ENCODE measurements at regions not wholly inside any gene's neighbourhood (a gene's known extent, or its start where the extent isn't known, plus 50 kb on each side); places are given as distances from the start of the nearest gene placed in this dataset.

DNA sequence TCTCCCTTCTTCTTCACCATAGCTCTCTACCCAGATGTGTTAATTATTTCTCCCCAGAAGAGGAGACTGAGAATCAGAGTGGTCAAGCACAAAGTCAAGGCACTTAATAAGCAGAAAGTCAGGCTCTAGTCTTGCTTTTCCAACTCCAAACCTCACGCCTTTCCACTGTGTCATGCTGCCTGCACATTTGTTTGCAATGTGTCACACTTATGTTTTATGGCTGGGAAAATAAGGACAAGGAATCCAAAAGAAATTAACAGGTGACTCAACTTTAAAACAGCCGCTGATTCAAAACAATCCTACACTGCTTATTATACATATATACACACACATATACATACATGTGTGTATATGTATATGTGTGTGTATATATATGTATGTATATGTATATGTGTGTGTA, 255.7 kb upstream of the DYNLRB2 start:
- TF ChIP-seq, protein P1, sequence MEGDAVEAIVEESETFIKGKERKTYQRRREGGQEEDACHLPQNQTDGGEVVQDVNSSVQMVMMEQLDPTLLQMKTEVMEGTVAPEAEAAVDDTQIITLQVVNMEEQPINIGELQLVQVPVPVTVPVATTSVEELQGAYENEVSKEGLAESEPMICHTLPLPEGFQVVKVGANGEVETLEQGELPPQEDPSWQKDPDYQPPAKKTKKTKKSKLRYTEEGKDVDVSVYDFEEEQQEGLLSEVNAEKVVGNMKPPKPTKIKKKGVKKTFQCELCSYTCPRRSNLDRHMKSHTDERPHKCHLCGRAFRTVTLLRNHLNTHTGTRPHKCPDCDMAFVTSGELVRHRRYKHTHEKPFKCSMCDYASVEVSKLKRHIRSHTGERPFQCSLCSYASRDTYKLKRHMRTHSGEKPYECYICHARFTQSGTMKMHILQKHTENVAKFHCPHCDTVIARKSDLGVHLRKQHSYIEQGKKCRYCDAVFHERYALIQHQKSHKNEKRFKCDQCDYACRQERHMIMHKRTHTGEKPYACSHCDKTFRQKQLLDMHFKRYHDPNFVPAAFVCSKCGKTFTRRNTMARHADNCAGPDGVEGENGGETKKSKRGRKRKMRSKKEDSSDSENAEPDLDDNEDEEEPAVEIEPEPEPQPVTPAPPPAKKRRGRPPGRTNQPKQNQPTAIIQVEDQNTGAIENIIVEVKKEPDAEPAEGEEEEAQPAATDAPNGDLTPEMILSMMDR (IDR thresholded peaks at IDR 0.05), result no peak
- Histone ChIP-seq H3K4me3 (no peak overlapping the region), H3K36me3 (ENCODE audit: insufficient read depth in 1 of 2, low read depth in 1 of 2) (no peaks in the 10 kb centered on the region), H3K27ac (no peak overlapping the region), H3K27me3 (ENCODE audit: insufficient read depth in 3 of 3, low read length in 2 of 3) (no peaks in the 10 kb centered on the region), H3K4me1 (no peaks in the 10 kb centered on the region), H3K9me3 (no peaks in the 10 kb centered on the region)
- 34 to 60% (median 40%) methylated on average over 2 of the region's 2 CpGs for WGBS, 3 donors
- ATAC-seq (no peak), DNase-seq (no peak)
- intact Hi-C loops (cut with DNase I), result no loop called here

DNA sequence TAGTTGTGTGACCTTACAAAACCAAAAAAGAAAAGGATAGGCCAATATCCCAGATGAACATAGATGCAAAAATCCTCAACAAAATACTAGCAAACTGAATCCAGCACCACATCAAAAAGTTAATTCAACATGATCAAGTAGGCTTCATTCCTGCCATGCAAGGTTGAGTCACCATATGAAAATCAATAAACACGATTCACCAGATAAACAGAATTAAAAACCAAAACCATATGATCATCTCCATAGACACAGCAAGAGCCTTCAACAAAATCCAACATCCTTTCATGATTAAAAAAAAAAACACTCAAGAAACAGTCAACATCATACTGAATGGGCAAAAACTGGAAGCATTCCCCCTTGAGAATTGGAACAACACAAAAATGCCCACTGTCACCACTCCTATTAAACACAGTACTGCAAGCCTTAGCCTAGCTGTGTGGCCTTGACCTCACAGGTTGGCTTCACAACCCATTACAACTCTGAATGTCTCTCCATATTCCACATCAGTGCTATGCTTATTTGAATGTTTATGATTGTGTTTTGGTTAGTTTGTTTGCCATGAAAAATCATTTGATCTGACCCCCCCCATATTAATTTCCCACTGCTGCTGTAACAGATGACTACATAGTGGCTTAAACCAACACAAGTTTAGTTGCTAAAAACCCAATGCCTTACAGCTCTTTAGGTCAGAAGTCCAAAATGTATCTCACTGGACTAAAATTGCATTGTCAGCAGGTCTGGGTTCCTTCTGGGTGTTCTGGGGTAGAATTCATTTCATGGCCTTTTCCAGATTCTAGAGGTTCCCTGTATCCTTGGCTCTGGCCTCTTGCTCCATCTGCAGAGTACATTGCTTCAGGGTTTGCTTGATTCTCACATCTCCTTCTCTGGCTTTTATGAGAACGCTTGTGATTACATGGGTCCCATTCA, 257.1 kb upstream of the DYNLRB2 start:
- TF ChIP-seq, protein P1 (IDR thresholded peaks at IDR 0.05), result no peak
- Histone ChIP-seq H3K4me1 (no peaks in the 10 kb centered on the region), H3K36me3 (ENCODE audit: insufficient read depth in 1 of 2, low read depth in 1 of 2) (no peaks in the 10 kb centered on the region), H3K9me3 (no peaks in the 10 kb centered on the region), H3K27me3 (ENCODE audit: insufficient read depth in 3 of 3, low read length in 2 of 3) (no peaks in the 10 kb centered on the region), H3K27ac (no peak overlapping the region), H3K4me3 (no peak overlapping the region)
- no peak for ATAC-seq
- intact Hi-C loops (cut with DNase I), result no loop called here
- no peak for DNase-seq
- WGBS, 3 donors, result 83 to 91% (median 90%) methylated on average over 2 of the region's 2 CpGs

DNA sequence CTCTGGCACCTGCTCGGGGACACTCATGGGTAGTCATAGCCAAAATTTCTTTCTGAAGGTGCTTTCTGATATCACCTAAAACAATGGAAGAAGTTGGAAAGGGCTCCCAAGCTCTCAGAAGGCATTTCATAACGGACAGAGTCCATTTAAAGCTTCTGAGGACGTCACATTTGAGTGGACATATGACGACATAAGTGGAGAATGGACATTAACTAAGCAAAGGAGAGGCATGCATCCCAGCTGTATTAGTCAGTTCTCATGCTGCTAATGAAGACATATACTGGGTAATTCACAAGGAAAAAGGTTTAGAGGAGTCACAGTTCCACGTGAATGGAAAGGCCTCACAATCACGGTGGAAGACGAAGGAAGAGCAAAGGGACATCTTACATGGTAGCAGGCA, 260.2 kb upstream of the DYNLRB2 start:
- TF ChIP-seq, protein P1 (IDR thresholded peaks at IDR 0.05), result no peak
- intact Hi-C loops (cut with DNase I), result no loop called here
- DNase-seq, result no peak
- ATAC-seq, result no peak
- Histone ChIP-seq H3K27ac (no peak overlapping the region), H3K9me3 (no peaks in the 10 kb centered on the region), H3K4me1 (no peaks in the 10 kb centered on the region), H3K4me3 (no peak overlapping the region), H3K36me3 (ENCODE audit: insufficient read depth in 1 of 2, low read depth in 1 of 2) (no peaks in the 10 kb centered on the region), H3K27me3 (ENCODE audit: insufficient read depth in 3 of 3, low read length in 2 of 3) (peaks cover 0 to 3% (median 0%) of the 10 kb centered on the region in 3 donors)
- 83 to 86% (median 84%) methylated on average over 7 of the region's 7 CpGs for WGBS, 3 donors

DNA sequence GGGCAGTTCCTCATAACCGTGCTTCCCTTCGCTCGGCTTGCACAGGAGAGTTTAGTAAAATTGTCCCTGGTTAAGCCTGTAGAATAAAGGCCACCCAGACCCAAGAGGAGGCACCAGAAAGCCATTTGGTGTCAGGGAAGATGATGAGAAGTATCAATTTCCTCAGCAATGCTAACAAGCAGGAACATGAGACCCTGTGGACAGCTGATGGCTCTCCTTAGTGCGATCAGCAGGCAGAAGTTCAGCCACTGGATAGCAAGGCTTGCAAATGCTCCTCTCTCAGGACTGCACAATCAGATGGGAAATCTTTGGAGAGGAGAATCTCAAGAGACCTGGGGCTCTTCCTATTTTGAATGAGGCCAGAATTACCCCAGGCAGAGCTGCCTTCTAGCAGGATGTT, 261.1 kb upstream of the DYNLRB2 start:
- WGBS, 3 donors, result 67 to 77% (median 77%) methylated on average over 4 of the region's 4 CpGs
- Histone ChIP-seq H3K27ac (no peak overlapping the region), H3K27me3 (ENCODE audit: insufficient read depth in 3 of 3, low read length in 2 of 3) (peaks cover 0 to 3% (median 0%) of the 10 kb centered on the region in 3 donors), H3K36me3 (ENCODE audit: insufficient read depth in 1 of 2, low read depth in 1 of 2) (no peaks in the 10 kb centered on the region), H3K4me1 (no peaks in the 10 kb centered on the region), H3K4me3 (no peak overlapping the region), H3K9me3 (no peaks in the 10 kb centered on the region)
- TF ChIP-seq, protein P1 (IDR thresholded peaks at IDR 0.05), result no peak
- intact Hi-C loops (cut with DNase I), result no loop called here
- ATAC-seq (no peak), DNase-seq (no peak)
